ENCODE measurements at regions not wholly inside any gene's neighbourhood (a gene's known extent, or its start where the extent isn't known, plus 50 kb on each side); places are given as distances from the start of the nearest gene placed in this dataset.
"Not testable (repeated sequence)": the region's sequence is repeated elsewhere in the genome, so short reads cannot be mapped to it uniquely, and the experiment has no call there.

DNA sequence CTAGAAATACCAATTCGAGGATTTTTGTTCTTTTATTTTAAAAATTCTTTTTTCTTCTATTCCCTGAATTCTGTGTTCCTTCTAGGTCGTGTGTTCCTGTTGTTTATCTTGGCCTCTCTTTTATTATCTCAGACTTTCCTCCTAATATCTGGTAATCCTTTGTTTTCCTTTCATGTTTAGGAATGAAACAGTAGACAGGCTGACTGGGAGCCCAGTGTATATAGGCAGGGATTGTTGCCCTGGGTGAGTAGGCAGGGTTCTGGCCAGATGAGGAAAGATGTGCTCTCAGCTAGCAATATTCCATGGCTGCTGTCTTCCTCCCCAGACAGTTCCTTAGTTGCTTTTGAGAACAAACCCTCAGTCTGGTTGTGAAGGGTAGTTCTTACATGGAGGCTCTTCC lies 161.8 kb upstream of the PDE4B start:
- Mint-ChIP-seq H3K4me3 (ENCODE audit: low read depth) (no peak overlapping the region), H3K4me1 (ENCODE audit: low read depth) (peaks cover 20% of the 10 kb centered on the region), H3K27ac (no peak overlapping the region), H3K27me3 (no peaks in the 10 kb centered on the region), H3K36me3 (ENCODE audit: insufficient read depth) (no peaks in the 10 kb centered on the region), H3K9me3 (ENCODE audit: low read depth) (no peaks in the 10 kb centered on the region)
- no peak for DNase-seq (ENCODE audit: low spot score, unreplicated experiment)
- TF ChIP-seq, protein P1, sequence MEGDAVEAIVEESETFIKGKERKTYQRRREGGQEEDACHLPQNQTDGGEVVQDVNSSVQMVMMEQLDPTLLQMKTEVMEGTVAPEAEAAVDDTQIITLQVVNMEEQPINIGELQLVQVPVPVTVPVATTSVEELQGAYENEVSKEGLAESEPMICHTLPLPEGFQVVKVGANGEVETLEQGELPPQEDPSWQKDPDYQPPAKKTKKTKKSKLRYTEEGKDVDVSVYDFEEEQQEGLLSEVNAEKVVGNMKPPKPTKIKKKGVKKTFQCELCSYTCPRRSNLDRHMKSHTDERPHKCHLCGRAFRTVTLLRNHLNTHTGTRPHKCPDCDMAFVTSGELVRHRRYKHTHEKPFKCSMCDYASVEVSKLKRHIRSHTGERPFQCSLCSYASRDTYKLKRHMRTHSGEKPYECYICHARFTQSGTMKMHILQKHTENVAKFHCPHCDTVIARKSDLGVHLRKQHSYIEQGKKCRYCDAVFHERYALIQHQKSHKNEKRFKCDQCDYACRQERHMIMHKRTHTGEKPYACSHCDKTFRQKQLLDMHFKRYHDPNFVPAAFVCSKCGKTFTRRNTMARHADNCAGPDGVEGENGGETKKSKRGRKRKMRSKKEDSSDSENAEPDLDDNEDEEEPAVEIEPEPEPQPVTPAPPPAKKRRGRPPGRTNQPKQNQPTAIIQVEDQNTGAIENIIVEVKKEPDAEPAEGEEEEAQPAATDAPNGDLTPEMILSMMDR (IDR thresholded peaks at IDR 0.05; ENCODE audit: unreplicated experiment), result no peak

DNA sequence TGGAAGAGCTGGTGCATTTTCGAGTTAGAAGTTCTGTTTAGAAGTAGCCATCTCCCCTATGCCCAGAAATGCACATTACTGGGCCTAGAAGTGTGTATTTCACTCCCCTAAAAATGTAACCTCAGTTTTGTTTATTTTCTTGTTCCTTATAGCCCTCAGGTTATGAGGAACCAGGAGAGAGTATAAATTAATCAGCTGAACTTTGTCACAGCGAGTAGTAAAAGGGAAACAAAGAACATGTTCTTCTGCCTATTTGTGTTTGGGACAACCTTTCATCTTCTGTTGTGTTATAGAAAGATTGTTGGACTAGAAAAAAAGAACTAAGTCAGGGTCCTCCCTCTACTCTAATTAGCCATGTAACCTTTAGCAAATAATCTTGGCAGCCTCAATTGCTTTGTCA lies 160.5 kb upstream of the PDE4B start:
- no peaks in the 10 kb centered on the region for H3K9me3 Mint-ChIP-seq (ENCODE audit: low read depth)
- DNase-seq (ENCODE audit: low spot score, unreplicated experiment), result no peak
- H3K27me3 Mint-ChIP-seq, result no peaks in the 10 kb centered on the region
- no peaks in the 10 kb centered on the region for H3K36me3 Mint-ChIP-seq (ENCODE audit: insufficient read depth)
- H3K4me3 Mint-ChIP-seq (ENCODE audit: low read depth), result no peak overlapping the region
- H3K4me1 Mint-ChIP-seq (ENCODE audit: low read depth), result peaks cover 18% of the 10 kb centered on the region
- TF ChIP-seq, protein P1 (IDR thresholded peaks at IDR 0.05; ENCODE audit: unreplicated experiment), result no peak
- H3K27ac Mint-ChIP-seq, result no peak overlapping the region

DNA sequence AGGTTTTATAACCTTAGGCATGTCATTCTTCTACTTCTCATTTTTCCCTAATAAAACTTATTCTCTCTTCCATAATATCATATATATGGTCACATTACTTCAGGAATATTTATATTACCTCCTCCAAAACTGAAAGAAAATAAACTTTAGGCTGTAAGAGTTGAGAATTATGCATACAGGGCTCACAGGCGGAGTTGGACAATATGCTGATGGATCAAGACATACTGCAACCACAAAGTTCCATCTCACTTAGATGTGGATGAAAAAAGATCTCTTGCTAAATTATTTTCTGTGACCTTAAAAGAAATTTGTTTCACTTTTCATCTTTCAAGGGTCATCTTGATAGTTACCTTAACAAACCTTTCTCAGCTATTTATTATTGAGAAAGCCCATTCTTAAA lies 152.6 kb upstream of the PDE4B start:
- Mint-ChIP-seq H3K9me3 (ENCODE audit: low read depth) (peaks cover 3% of the 10 kb centered on the region), H3K27ac (no peak overlapping the region), H3K36me3 (ENCODE audit: insufficient read depth) (no peaks in the 10 kb centered on the region), H3K4me3 (ENCODE audit: low read depth) (no peak overlapping the region), H3K4me1 (ENCODE audit: low read depth) (no peaks in the 10 kb centered on the region), H3K27me3 (no peaks in the 10 kb centered on the region)
- no peak for DNase-seq (ENCODE audit: low spot score, unreplicated experiment)
- TF ChIP-seq, protein P1 (IDR thresholded peaks at IDR 0.05; ENCODE audit: unreplicated experiment), result no peak

DNA sequence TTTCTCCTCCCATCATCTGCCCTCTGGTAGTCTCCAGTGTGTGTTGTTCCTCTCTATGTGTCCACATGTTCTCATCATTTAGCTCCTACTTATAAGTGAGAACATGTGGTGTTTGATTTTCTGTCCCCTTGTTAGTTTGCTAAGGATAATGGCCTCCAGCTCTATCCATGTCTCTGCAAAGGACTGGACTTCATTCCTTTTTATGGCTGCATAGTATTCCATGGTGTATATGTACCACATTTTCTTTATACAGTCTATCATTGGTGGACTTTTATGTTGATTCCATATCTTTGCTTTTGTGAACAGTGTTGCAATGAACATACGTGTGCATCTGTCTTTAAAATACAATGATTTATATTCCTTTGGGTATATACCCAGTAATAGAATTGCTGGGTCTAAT lies 143.5 kb upstream of the PDE4B start:
- H3K4me3 Mint-ChIP-seq (ENCODE audit: low read depth); H3K4me1 Mint-ChIP-seq (ENCODE audit: low read depth); DNase-seq (ENCODE audit: low spot score, unreplicated experiment); H3K27ac Mint-ChIP-seq; H3K27me3 Mint-ChIP-seq; H3K36me3 Mint-ChIP-seq (ENCODE audit: insufficient read depth): not testable (repeated sequence)
- H3K9me3 Mint-ChIP-seq (ENCODE audit: low read depth), result peaks cover 28% of the 10 kb centered on the region

GRCh38 chr1:65650682-65651081 lies 142.0 kb upstream of the PDE4B start:
- no peaks in the 10 kb centered on the region for H3K36me3 Mint-ChIP-seq (ENCODE audit: insufficient read depth)
- DNase-seq (ENCODE audit: low spot score, unreplicated experiment), result no peak
- H3K27me3 Mint-ChIP-seq, result no peaks in the 10 kb centered on the region
- TF ChIP-seq, protein P1 (IDR thresholded peaks at IDR 0.05; ENCODE audit: unreplicated experiment), result no peak
- no peak overlapping the region for H3K27ac Mint-ChIP-seq
- peaks cover 27% of the 10 kb centered on the region for H3K9me3 Mint-ChIP-seq (ENCODE audit: low read depth)
- H3K4me1 Mint-ChIP-seq (ENCODE audit: low read depth), result no peaks in the 10 kb centered on the region
- no peak overlapping the region for H3K4me3 Mint-ChIP-seq (ENCODE audit: low read depth)

DNA sequence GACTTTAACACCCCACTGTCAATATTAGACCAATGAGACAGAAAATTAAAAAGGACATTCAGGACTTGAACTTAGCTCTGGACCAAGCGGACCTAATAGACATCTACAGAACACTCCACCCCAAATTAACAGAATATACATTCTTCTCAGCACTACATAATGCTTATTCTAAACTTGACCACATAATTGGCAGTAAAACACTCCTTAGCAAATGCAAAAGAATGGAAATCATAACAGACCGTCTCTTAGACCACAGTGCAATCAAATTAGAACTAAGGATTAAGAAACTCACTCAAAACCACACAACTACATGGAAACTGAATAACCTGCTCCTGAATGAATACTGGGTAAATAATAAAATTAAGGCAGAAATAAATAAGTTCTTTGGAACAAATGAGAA lies 138.2 kb upstream of the PDE4B start:
- not testable (repeated sequence) for H3K9me3 Mint-ChIP-seq (ENCODE audit: low read depth); H3K27me3 Mint-ChIP-seq; H3K27ac Mint-ChIP-seq; H3K4me1 Mint-ChIP-seq (ENCODE audit: low read depth); DNase-seq (ENCODE audit: low spot score, unreplicated experiment); H3K36me3 Mint-ChIP-seq (ENCODE audit: insufficient read depth); H3K4me3 Mint-ChIP-seq (ENCODE audit: low read depth)

DNA sequence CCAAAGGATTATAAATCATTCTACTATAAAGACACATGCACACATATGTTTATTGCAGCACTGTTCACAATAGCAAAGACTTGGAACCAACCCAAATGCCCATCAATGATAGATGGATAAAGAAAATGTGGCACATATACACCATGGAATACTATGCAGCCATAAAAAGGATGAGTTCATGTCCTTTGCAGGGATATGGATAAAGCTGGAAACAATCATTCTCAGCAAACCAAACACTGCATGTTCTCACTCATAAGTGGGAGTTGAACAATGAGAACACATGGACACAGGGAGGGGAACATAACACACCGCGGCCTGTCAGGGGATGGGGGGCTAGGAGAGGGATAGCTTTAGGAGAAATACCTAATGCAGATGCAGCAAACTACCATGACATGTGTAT lies 135.1 kb upstream of the PDE4B start:
- not testable (repeated sequence) for DNase-seq (ENCODE audit: low spot score, unreplicated experiment); H3K4me1 Mint-ChIP-seq (ENCODE audit: low read depth); H3K27me3 Mint-ChIP-seq; H3K36me3 Mint-ChIP-seq (ENCODE audit: insufficient read depth); H3K4me3 Mint-ChIP-seq (ENCODE audit: low read depth); H3K9me3 Mint-ChIP-seq (ENCODE audit: low read depth); H3K27ac Mint-ChIP-seq

All from progenitor cell of endocrine pancreas (in vitro differentiated cells).